ENCODE measurements at regions not wholly inside any gene's neighbourhood (a gene's known extent, or its start where the extent isn't known, plus 50 kb on each side); places are given as distances from the start of the nearest gene placed in this dataset.
A peak's percentile ranks its signal among the peaks of the same experiment; 100 is the strongest.

GRCh38 chr2:8459474-8459873 lies 222.4 kb upstream of the ID2 start:
- POLR2A ChIA-PET: no interaction called here
- peaks cover 10 to 44% (median 25%) of the 10 kb centered on the region in 4 donors for H3K4me1 Mint-ChIP-seq
- H3K4me3 Mint-ChIP-seq: no peak overlapping the region

GRCh38 chr2:8461341-8461740 lies 220.5 kb upstream of the ID2 start:
- H3K36me3 Mint-ChIP-seq: peaks cover 0 to 2% (median 0%) of the 10 kb centered on the region in 3 donors
- no peaks in the 10 kb centered on the region for H3K9me3 Mint-ChIP-seq
- no peak overlapping the region for H3K4me3 Mint-ChIP-seq
- ATAC-seq (no peak), DNase-seq (no peak)
- peak overlapping the region in 1 of 10 donors; percentile 56 for H3K27ac Mint-ChIP-seq
- H3K27me3 Mint-ChIP-seq: peaks cover 15 to 46% (median 23%) of the 10 kb centered on the region in 5 donors
- POLR2A ChIA-PET: no interaction called here
- peaks cover 7 to 30% (median 13%) of the 10 kb centered on the region in 4 donors for H3K4me1 Mint-ChIP-seq

More at GRCh38 chr2:8459474-8459873, 222.4 kb upstream of the ID2 start:
- DNase-seq (no peak), ATAC-seq (no peak)
- no peaks in the 10 kb centered on the region for H3K9me3 Mint-ChIP-seq
- H3K36me3 Mint-ChIP-seq: peaks cover 0 to 2% (median 0%) of the 10 kb centered on the region in 3 donors
- H3K27ac Mint-ChIP-seq: no peak overlapping the region
- peaks cover 18 to 46% (median 23%) of the 10 kb centered on the region in 5 donors for H3K27me3 Mint-ChIP-seq

GRCh38 chr2:8462280-8462679 lies 219.6 kb upstream of the ID2 start:
- Mint-ChIP-seq H3K9me3 (no peaks in the 10 kb centered on the region), H3K36me3 (peaks cover 0 to 2% (median 0%) of the 10 kb centered on the region in 3 donors), H3K27me3 (peaks cover 15 to 46% (median 21%) of the 10 kb centered on the region in 5 donors), H3K4me3 (no peak overlapping the region), H3K4me1 (peaks cover 7 to 25% (median 9%) of the 10 kb centered on the region in 4 donors), H3K27ac (peak overlapping the region in 3 of 10 donors; percentile 19 to 64 (median 27))
- POLR2A ChIA-PET: no interaction called here
- ATAC-seq (no peak), DNase-seq (no peak)

GRCh38 chr2:8462899-8463648 lies 218.8 kb upstream of the ID2 start:
- Mint-ChIP-seq H3K27ac (peak overlapping the region in 1 of 10 donors; percentile 64), H3K4me3 (no peak overlapping the region), H3K9me3 (no peaks in the 10 kb centered on the region), H3K27me3 (peaks cover 11 to 46% (median 20%) of the 10 kb centered on the region in 5 donors), H3K4me1 (peaks cover 0 to 19% (median 3%) of the 10 kb centered on the region in 4 donors), H3K36me3 (peaks cover 0 to 2% (median 0%) of the 10 kb centered on the region in 3 donors)
- no peak for ATAC-seq
- POLR2A ChIA-PET: no interaction called here
- no peak for DNase-seq

- H3K27ac Mint-ChIP-seq: peak overlapping the region in 1 of 10 donors; percentile 23
- POLR2A ChIA-PET: interaction anchor here (0.7 kb wide), 1 partner anchor 14 kb away, joined by 4 read pairs; no protein-coding TSS in a partner anchor
- peaks cover 0 to 2% (median 0%) of the 10 kb centered on the region in 3 donors for H3K36me3 Mint-ChIP-seq
- H3K9me3 Mint-ChIP-seq: no peaks in the 10 kb centered on the region
- peaks cover 0 to 31% (median 7%) of the 10 kb centered on the region in 4 donors for H3K4me1 Mint-ChIP-seq
- no peak for ATAC-seq
- H3K27me3 Mint-ChIP-seq: peaks cover 6 to 32% (median 13%) of the 10 kb centered on the region in 5 donors
- no peak for DNase-seq
- H3K4me3 Mint-ChIP-seq: no peak overlapping the region
Measured at GRCh38 chr2:8465560-8465959, 216.3 kb upstream of the ID2 start.

- POLR2A ChIA-PET: no interaction called here
- Mint-ChIP-seq H3K27me3 (peaks cover 0 to 10% (median 0%) of the 10 kb centered on the region in 5 donors), H3K4me3 (peak overlapping the region in 2 of 10 donors; percentile 3 to 24), H3K9me3 (no peaks in the 10 kb centered on the region), H3K36me3 (no peaks in the 10 kb centered on the region), H3K4me1 (peaks cover 15 to 62% (median 30%) of the 10 kb centered on the region in 4 donors), H3K27ac (peak overlapping the region in 1 of 10 donors; percentile 88)
- DNase-seq: no peak
- no peak for ATAC-seq
Measured at GRCh38 chr2:8469709-8470493, 212.0 kb upstream of the ID2 start.

GRCh38 chr2:8472545-8473323 lies 209.1 kb upstream of the ID2 start:
- DNase-seq: peak in 1 of 10 donors; percentile 8
- H3K27me3 Mint-ChIP-seq: peaks cover 0 to 8% (median 0%) of the 10 kb centered on the region in 5 donors
- H3K9me3 Mint-ChIP-seq: no peaks in the 10 kb centered on the region
- H3K36me3 Mint-ChIP-seq: no peaks in the 10 kb centered on the region
- peaks cover 26 to 83% (median 51%) of the 10 kb centered on the region in 4 donors for H3K4me1 Mint-ChIP-seq
- H3K4me3 Mint-ChIP-seq: peak overlapping the region in 9 of 10 donors; percentile 23 to 75 (median 44)
- POLR2A ChIA-PET: no interaction called here
- peak in 1 of 2 donors; percentile 70 for ATAC-seq
- H3K27ac Mint-ChIP-seq: peak overlapping the region in 9 of 10 donors; percentile 15 to 88 (median 59)

GRCh38 chr2:8475349-8476031 lies 206.4 kb upstream of the ID2 start:
- H3K9me3 Mint-ChIP-seq: no peaks in the 10 kb centered on the region
- H3K27ac Mint-ChIP-seq: peak overlapping the region in 6 of 10 donors; percentile 9 to 83 (median 78)
- peaks cover 26 to 91% (median 64%) of the 10 kb centered on the region in 4 donors for H3K4me1 Mint-ChIP-seq
- no peaks in the 10 kb centered on the region for H3K36me3 Mint-ChIP-seq
- POLR2A ChIA-PET: interaction anchor here (0.7 kb wide), 2 partner anchors 63 to 358 kb away, joined by 3 read pairs; no protein-coding TSS in a partner anchor
- peak overlapping the region in 1 of 10 donors; percentile 45 for H3K4me3 Mint-ChIP-seq
- ATAC-seq (peak in 1 of 2 donors; percentile 19), DNase-seq (no peak)
- H3K27me3 Mint-ChIP-seq: peaks cover 0 to 4% (median 0%) of the 10 kb centered on the region in 5 donors

GRCh38 chr2:8477552-8478470 lies 204.0 kb upstream of the ID2 start:
- H3K4me1 Mint-ChIP-seq: peaks cover 26 to 89% (median 61%) of the 10 kb centered on the region in 4 donors
- POLR2A ChIA-PET: interaction anchor here (0.6 to 1.4 kb wide), 5 partner anchors 10 to 1430 kb away, joined by 3 to 5 read pairs (median 3); partner anchors contain the start of gene ID2
- peak overlapping the region in 9 of 10 donors; percentile 26 to 92 (median 76) for H3K27ac Mint-ChIP-seq
- H3K27me3 Mint-ChIP-seq: peaks cover 0 to 4% (median 0%) of the 10 kb centered on the region in 5 donors
- peak overlapping the region; percentile 34 to 79 (median 59) for H3K4me3 Mint-ChIP-seq
- no peaks in the 10 kb centered on the region for H3K36me3 Mint-ChIP-seq
- no peaks in the 10 kb centered on the region for H3K9me3 Mint-ChIP-seq
- DNase-seq: peak in 3 of 10 donors; percentile 28 to 33 (median 29)
- peak; percentile 60 to 62 for ATAC-seq

GRCh38 chr2:8478471-8478793 lies 203.4 kb upstream of the ID2 start:
- no peak for ATAC-seq
- no peaks in the 10 kb centered on the region for H3K36me3 Mint-ChIP-seq
- peak overlapping the region in 2 of 10 donors; percentile 7 to 48 for H3K4me3 Mint-ChIP-seq
- peaks cover 0 to 4% (median 0%) of the 10 kb centered on the region in 5 donors for H3K27me3 Mint-ChIP-seq
- no peaks in the 10 kb centered on the region for H3K9me3 Mint-ChIP-seq
- H3K4me1 Mint-ChIP-seq: peaks cover 25 to 90% (median 58%) of the 10 kb centered on the region in 4 donors
- POLR2A ChIA-PET: interaction anchor here (0.7 to 1.4 kb wide), 3 partner anchors 9 to 204 kb away, joined by 3 to 5 read pairs (median 5); partner anchors contain the start of gene ID2
- DNase-seq: no peak
- peak overlapping the region in 5 of 10 donors; percentile 26 to 92 (median 87) for H3K27ac Mint-ChIP-seq
